GM12875 (cell line): ENCODE measurements at regions not wholly inside any gene's neighbourhood (a gene's known extent, or its start where the extent isn't known, plus 50 kb on each side); places are given as distances from the start of the nearest gene placed in this dataset.

Experiments used
- H3K4me3 ChIP-seq: one replicate; pipeline ENCODE4 v1.5.1; 2011; ENCODE audit warnings: low read depth, low read length, control low read depth
- TF ChIP-seq, protein P1 (sequence below): IDR thresholded peaks from 2 replicates; pipeline ENCODE4 v1.5.1; 2011; ENCODE audit warnings: low read depth, mild to moderate bottlenecking, control low read depth, inconsistent platforms, low read length, moderate library complexity, borderline replicate concordance; ENCODE audit not compliant: insufficient read depth

- TF ChIP-seq, protein P1, sequence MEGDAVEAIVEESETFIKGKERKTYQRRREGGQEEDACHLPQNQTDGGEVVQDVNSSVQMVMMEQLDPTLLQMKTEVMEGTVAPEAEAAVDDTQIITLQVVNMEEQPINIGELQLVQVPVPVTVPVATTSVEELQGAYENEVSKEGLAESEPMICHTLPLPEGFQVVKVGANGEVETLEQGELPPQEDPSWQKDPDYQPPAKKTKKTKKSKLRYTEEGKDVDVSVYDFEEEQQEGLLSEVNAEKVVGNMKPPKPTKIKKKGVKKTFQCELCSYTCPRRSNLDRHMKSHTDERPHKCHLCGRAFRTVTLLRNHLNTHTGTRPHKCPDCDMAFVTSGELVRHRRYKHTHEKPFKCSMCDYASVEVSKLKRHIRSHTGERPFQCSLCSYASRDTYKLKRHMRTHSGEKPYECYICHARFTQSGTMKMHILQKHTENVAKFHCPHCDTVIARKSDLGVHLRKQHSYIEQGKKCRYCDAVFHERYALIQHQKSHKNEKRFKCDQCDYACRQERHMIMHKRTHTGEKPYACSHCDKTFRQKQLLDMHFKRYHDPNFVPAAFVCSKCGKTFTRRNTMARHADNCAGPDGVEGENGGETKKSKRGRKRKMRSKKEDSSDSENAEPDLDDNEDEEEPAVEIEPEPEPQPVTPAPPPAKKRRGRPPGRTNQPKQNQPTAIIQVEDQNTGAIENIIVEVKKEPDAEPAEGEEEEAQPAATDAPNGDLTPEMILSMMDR = no peak
- no peak overlapping the region for H3K4me3 ChIP-seq
These were observed 509.7 kb downstream of the AJAP1 start for GRCh38 chr1:5164158-5164557.

- H3K4me3 ChIP-seq = no peak overlapping the region
- TF ChIP-seq, protein P1 = no peak
These were observed 507.0 kb downstream of the AJAP1 start for GRCh38 chr1:5161372-5161771.

GRCh38 chr1:5157175-5157574 is 502.8 kb downstream of the AJAP1 start:
- no peak overlapping the region for H3K4me3 ChIP-seq
- TF ChIP-seq, protein P1 = no peak

DNA sequence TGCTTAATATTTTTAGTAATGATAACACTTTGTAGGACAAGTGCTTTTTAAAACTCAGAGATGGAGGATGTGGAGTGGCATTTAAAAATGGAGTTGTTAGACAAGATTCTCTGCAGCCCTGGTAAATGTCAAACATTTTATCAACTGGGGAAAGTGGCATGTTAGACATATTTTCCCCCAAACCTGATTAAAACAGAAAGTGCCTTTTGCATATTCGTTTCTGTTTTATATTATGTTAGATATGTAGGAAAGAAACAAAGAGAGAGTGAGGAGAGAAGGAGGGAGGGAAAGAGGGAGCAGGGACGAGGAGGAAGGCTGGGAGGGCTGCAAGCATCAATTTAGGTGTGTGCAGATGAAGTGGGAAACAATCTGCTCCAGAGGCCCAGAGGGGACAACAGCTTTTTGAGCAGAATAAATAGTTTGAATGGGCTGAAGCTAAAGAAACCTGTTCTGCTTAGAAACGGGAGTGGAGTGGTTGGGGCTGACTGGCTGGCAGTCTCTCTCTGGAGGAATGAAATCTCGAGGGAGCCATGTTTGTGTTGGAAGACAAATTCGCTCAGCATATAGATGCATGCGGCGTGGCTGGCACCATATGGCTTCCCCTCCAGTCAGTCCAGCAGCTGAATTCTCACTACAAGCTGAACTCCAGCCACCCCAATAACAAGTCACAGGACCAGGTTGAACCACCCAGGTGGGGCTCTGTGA is 502.2 kb downstream of the AJAP1 start:
- TF ChIP-seq, protein P1 = no peak

GRCh38 chr1:5151511-5151910 is 497.1 kb downstream of the AJAP1 start:
- TF ChIP-seq, protein P1 = no peak
- H3K4me3 ChIP-seq = no peak overlapping the region

More for the DNA sequence above, 502.2 kb downstream of the AJAP1 start:
- H3K4me3 ChIP-seq = no peak overlapping the region

GRCh38 chr1:5150191-5150590 is 495.8 kb downstream of the AJAP1 start:
- no peak overlapping the region for H3K4me3 ChIP-seq
- TF ChIP-seq, protein P1 = no peak

DNA sequence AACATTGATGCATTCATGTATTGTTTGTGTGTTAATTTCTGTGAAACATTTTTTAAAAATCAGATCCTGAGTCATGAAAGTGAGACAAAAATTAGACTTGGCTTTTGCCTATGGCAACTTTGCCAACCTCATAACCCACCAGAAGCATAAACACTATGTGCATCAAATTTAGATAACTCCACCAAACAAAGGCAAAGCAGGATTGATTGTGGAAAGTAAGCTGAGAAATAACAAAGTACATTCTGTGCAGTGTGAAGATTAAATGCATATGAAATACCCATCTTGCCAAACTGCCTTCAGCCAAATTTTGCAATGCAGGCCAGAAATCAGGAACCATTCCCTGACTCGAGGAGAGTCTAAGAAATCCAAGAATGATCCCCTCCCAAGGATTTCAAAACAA is 493.4 kb downstream of the AJAP1 start:
- TF ChIP-seq, protein P1 = no peak
- no peak overlapping the region for H3K4me3 ChIP-seq
